ENCODE measurements at regions not wholly inside any gene's neighbourhood (a gene's known extent, or its start where the extent isn't known, plus 50 kb on each side); places are given as distances from the start of the nearest gene placed in this dataset.

GRCh38 chr7:116334555-116334954 is 124.2 kb downstream of the TES start:
- H3K36me3 ChIP-seq (ENCODE audit: control insufficient read depth in 2 of 2, extremely low read depth in 1 of 2, insufficient read depth in 2 of 2, low read length in 2 of 2) = no peaks in the 10 kb centered on the region
- dilution Hi-C loops (cut with MboI; ENCODE audit: extremely low pct_ligation_motif_present, low sequenced_read_pairs) = no loop called here
- H3K9me1 ChIP-seq (ENCODE audit: control insufficient read depth, extremely low read depth, insufficient read depth, low read length) = no peaks in the 10 kb centered on the region
- no peak overlapping the region for H3K4me3 ChIP-seq (ENCODE audit: control insufficient read depth in 2 of 3, extremely low read depth in 1 of 3, insufficient read depth in 2 of 3, low read depth in 1 of 3, low read length in 3 of 3)
- no peak overlapping the region for H3K27ac ChIP-seq (ENCODE audit: control insufficient read depth, insufficient read depth, low read length)
- H3K4me1 ChIP-seq (ENCODE audit: control insufficient read depth, extremely low read depth, insufficient read depth, low read length) = peaks cover 2% of the 10 kb centered on the region
- H3K9ac ChIP-seq (ENCODE audit: control insufficient read depth, extremely low read depth, insufficient read depth, low read length) = no peak overlapping the region
- no peak overlapping the region for H2AFZ ChIP-seq (ENCODE audit: control insufficient read depth, low read length)
- no peak overlapping the region for H3K4me2 ChIP-seq (ENCODE audit: control insufficient read depth, extremely low read depth, insufficient read depth, low read depth, low read length)
- TF ChIP-seq CTCF (optimal IDR thresholded peaks at IDR 0.05 in 1 of 3, IDR thresholded peaks at IDR 0.05 in 1 of 3, conservative IDR thresholded peaks at IDR 0.05 in 1 of 3; ENCODE audit: extremely low read depth in 1 of 3, insufficient read depth in 2 of 3, low read length in 3 of 3) (no peak), EZH2 (IDR thresholded peaks at IDR 0.05; ENCODE audit: low read length) (no peak)
- H3K27me3 ChIP-seq (ENCODE audit: control insufficient read depth, extremely low read depth, insufficient read depth, low read length) = no peaks in the 10 kb centered on the region
- H4K20me1 ChIP-seq (ENCODE audit: control insufficient read depth, extremely low read depth, insufficient read depth, low read length) = no peaks in the 10 kb centered on the region
- FAIRE-seq (no peak), DNase-seq (ENCODE audit: low read depth, low spot score) (no peak)
- no peaks in the 10 kb centered on the region for H3K9me3 ChIP-seq (ENCODE audit: control insufficient read depth, low read depth, low read length)
- H3K79me2 ChIP-seq (ENCODE audit: control insufficient read depth, insufficient read depth, low read length) = no peaks in the 10 kb centered on the region

GRCh38 chr7:116337018-116337417 is 126.7 kb downstream of the TES start:
- no peak for TF ChIP-seq CTCF (optimal IDR thresholded peaks at IDR 0.05 in 1 of 3, IDR thresholded peaks at IDR 0.05 in 1 of 3, conservative IDR thresholded peaks at IDR 0.05 in 1 of 3; ENCODE audit: extremely low read depth in 1 of 3, insufficient read depth in 2 of 3, low read length in 3 of 3)
- no peak for TF ChIP-seq EZH2 (IDR thresholded peaks at IDR 0.05; ENCODE audit: low read length)
- Histone ChIP-seq H3K4me2 (ENCODE audit: control insufficient read depth, extremely low read depth, insufficient read depth, low read depth, low read length) (no peak overlapping the region), H3K27ac (ENCODE audit: control insufficient read depth, insufficient read depth, low read length) (no peak overlapping the region), H3K9me1 (ENCODE audit: control insufficient read depth, extremely low read depth, insufficient read depth, low read length) (no peaks in the 10 kb centered on the region), H3K27me3 (ENCODE audit: control insufficient read depth, extremely low read depth, insufficient read depth, low read length) (no peaks in the 10 kb centered on the region), H3K4me3 (ENCODE audit: control insufficient read depth in 2 of 3, extremely low read depth in 1 of 3, insufficient read depth in 2 of 3, low read depth in 1 of 3, low read length in 3 of 3) (no peak overlapping the region), H3K9ac (ENCODE audit: control insufficient read depth, extremely low read depth, insufficient read depth, low read length) (no peak overlapping the region), H3K9me3 (ENCODE audit: control insufficient read depth, low read depth, low read length) (no peaks in the 10 kb centered on the region), H2AFZ (ENCODE audit: control insufficient read depth, low read length) (no peak overlapping the region), H4K20me1 (ENCODE audit: control insufficient read depth, extremely low read depth, insufficient read depth, low read length) (no peaks in the 10 kb centered on the region), H3K36me3 (ENCODE audit: control insufficient read depth in 2 of 2, extremely low read depth in 1 of 2, insufficient read depth in 2 of 2, low read length in 2 of 2) (no peaks in the 10 kb centered on the region), H3K4me1 (ENCODE audit: control insufficient read depth, extremely low read depth, insufficient read depth, low read length) (peaks cover 16% of the 10 kb centered on the region), H3K79me2 (ENCODE audit: control insufficient read depth, insufficient read depth, low read length) (no peaks in the 10 kb centered on the region)
- FAIRE-seq (no peak), DNase-seq (ENCODE audit: low read depth, low spot score) (no peak)
- dilution Hi-C loops (cut with MboI; ENCODE audit: extremely low pct_ligation_motif_present, low sequenced_read_pairs) = no loop called here
